Fibroblast of upper back skin (primary cell): ENCODE measurements at regions not wholly inside any gene's neighbourhood (a gene's known extent, or its start where the extent isn't known, plus 50 kb on each side); places are given as distances from the start of the nearest gene placed in this dataset.
A peak's percentile ranks its signal among the peaks of the same experiment; 100 is the strongest.
"Not testable (repeated sequence)": the region's sequence is repeated elsewhere in the genome, so short reads cannot be mapped to it uniquely, and the experiment has no call there.

ENCODE experiments used
- DNase-seq: peaks from one replicate; pipeline ENCODE4 v3.0.0-alpha.2; 2013

GRCh38 chr13:48810013-48810412 lies 156.3 kb downstream of the CYSLTR2 start:
- DNase-seq, result no peak

DNA sequence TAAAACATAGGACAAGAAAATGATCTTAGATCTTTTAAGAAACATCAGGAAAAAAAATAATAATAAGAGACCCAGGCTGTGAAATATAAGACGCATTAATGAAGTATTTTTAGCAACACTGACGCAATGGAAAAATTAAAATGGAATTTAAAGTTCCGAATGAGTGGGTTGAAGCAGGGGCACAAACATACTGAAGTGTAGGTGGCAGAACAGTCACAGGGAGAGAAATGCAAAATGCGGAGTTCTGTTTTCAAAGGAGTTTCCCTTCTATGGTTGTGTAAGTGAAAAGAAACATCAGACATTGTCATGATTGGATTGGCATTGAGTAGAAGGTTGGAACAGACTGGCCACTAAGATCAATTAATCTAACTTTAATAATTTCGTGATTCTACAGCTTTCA lies 159.8 kb downstream of the CYSLTR2 start:
- no peak for DNase-seq

GRCh38 chr13:48816700-48817099 lies 159.0 kb upstream of the FNDC3A start:
- DNase-seq, result no peak

DNA sequence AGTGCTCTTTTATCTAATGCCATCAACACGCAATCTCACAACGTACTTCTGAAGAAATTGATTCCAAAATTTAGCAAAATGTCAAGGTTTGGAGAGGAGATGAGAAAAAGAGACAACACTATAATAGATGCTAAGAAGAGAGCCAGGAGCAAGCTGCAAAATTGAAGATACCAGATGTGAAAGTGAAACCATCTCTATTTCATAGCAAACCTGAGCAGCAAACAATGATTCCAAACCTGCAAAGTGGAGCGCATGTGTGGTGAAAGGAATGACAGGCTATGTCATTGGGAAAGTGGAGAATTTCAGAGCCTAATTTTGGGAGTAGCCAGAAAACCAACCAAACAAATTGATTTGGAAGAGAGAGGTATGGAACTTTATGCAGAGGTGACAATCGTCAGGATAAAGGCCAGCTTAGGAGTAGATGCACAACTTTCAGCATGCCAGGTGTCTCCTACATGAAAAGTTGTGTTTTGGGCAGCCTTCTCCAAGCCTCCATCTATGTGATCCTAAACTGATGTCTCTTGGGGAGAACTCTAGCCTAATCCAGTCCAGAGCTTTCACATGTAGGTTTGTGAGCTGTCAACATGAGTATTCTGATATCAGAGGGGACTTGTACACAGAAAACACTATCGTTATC lies 158.4 kb upstream of the FNDC3A start:
- DNase-seq, result no peak

DNA sequence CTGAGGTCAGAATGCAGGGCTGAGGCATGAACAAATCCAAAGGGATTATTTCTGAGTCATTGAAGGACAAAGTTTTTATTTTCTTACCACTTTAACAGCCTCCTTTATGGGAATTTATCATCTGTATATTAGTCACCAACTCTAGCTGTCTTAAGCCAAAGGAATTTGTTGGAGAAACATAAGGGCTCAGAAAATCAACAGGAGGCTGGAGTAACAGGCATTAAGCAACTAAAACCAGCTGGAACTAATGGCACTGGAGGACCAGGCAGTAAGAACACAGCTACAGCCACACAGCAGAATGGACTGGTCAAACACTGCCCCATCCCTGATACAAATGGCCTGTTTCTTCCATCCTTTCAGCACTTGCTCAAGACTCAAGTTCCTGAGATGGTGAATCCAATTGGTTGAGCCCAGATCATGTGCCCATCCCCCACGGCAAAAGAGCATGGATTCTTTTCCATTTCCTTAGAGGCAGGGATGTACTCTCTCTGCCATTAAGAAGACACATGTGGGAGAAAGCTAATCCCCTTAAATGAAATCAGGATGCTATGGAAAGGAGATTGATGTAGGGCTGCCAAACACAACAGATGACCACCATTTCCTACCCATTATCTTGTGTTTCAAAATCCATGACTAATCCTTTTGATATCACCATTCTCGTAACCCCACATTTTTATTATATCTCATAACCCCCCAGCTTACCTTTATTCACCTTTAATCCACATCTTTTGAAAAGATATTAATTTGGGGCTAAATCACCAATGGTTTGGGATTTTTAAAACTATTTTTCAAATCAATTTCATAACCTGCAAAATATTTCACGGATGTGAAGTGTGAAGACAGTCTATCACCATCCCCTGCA lies 157.0 kb upstream of the FNDC3A start:
- DNase-seq, result peak; percentile 92

GRCh38 chr13:48819376-48819775 lies 156.3 kb upstream of the FNDC3A start:
- no peak for DNase-seq

- no peak for DNase-seq
These were observed 155.8 kb upstream of the FNDC3A start for GRCh38 chr13:48819899-48820298.

DNA sequence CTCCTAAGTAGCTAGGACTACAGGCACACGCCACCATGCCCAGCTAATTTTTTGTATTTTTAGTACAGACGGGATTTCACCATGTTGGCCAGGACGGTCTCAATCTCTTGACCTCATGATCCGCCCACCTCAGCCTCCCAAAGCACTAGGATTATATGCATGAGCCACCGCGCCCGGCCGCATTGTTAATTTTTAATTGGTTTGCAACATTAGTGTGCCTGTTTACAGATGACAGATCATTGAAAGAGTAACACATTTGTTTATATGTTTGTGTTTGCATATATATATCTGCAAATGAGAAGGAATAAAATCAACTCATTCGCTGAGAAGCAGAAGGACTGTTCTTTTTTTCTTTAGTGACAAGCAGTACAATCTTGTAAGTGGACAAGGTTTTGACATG lies 152.2 kb upstream of the FNDC3A start:
- not testable (repeated sequence) for DNase-seq

DNA sequence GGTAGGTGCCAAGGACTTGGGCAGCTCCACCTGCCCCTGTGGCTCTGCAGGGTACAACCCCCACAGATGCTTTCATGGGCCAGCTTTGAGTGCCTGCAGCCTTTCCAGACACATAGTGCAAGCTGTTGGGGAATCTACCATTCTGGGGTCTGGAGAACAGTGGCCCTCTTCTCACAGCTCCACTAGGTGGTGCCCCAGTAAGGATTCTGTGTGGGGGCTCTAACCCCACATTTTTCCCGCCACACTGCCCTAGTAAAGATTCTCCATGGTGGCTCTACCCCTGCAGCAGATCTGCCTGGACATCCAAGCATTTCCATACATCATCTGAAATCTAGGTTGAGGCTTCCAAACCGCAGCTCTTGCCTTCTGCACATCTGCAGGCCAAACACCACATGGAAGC lies 149.7 kb upstream of the FNDC3A start:
- DNase-seq, result no peak

- DNase-seq, result not testable (repeated sequence)
These were observed 148.7 kb upstream of the FNDC3A start for GRCh38 chr13:48826922-48827454.

GRCh38 chr13:48827709-48828108 lies 148.0 kb upstream of the FNDC3A start:
- no peak for DNase-seq

DNA sequence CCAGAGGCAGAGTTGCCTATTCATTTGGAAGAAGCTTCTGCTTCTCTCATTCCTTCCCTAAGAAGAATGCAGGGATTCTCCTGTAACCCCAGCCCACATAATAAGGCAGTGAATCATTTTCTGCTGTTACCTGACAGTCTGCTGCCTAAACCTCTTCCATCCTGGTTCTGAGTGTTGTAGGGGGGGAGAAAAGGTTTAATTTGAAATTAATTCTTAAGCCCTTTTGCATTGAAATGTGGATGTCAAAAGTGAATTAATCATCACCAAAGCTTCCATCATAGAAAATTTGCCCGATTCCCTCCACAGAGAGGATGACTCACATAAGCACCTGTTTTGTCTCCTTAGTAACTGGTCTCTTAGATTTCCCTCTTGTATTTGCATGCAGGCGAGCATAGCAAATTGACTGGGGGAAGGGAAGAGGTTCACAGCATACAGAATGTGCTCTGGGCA lies 146.7 kb upstream of the FNDC3A start:
- DNase-seq, result no peak

GRCh38 chr13:48829536-48829935 lies 146.2 kb upstream of the FNDC3A start:
- no peak for DNase-seq

DNA sequence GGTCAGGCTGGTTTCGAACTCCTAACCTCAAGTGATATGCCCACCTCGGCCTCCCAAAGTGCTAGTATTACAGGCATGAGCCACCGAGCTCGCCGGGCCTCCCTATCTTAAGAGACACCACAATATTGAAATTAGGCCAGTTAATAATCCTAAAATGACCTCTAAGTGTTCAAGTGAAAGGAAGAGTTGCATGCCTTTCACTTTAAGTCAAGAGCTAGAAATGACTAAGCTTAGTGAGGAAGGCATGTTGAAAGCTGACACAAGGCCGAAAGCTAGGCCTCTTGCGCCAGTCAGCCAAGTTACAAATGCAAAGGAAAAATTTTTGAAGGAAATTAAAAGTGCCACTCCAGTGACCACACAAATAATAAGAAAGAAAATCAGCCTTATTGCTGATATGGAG lies 144.5 kb upstream of the FNDC3A start:
- no peak for DNase-seq

- DNase-seq, result no peak
These were observed 142.3 kb upstream of the FNDC3A start for GRCh38 chr13:48833412-48833811.

GRCh38 chr13:48835326-48835725 lies 140.4 kb upstream of the FNDC3A start:
- not testable (repeated sequence) for DNase-seq

DNA sequence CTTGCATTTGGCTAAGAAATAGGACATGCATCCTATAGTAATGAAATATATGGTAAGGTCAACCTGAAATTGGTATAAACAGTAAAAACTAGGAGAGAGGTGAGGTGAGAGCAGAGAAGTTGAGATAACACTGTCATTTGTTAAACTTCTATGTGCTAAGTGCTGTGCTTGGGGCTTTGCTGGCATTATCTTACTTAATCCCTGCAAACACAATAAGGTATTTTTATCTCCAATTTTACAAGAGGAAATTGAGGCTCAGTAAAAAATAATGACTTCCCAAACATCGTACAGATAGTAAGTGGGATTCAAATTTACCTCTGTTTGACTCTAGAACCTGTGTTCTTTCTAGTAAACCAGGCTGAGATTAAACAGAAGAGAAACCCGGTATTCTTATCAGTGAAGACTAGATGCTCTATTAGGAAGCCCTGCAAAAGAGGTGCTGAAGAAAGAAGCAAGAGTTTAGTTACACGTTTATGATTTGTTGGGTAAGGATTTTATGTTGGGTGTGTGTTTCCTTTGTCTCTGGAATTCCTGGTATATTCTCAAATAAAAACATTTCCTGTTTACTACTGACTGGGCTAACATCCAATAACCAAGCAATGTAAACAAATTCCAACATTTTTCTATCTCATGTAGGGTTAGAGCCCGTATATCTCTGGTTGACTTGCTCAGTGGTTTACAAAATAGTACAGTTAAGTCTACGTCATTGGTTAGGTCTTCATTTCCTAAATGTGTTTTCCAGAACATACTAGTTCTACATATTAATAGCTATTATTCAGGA lies 137.3 kb upstream of the FNDC3A start:
- no peak for DNase-seq

DNA sequence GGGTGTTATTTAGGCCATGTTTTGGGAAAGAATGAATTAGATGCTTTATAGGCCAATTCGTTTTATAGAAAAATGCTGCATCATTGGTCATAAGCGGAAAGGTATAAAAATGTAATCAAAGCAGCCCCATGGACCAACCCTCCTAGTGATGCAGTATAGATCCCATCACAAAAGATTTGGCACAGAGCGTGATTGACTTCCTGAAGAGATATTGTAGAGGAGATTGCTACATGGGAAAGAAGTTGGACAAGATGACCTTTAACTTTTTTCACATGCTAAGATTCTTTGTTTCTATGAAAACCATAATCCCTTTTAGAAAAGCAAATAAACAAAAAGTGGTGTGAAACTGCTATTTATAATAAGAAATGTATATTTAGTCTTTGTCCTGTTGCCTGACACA lies 136.5 kb upstream of the FNDC3A start:
- no peak for DNase-seq

DNA sequence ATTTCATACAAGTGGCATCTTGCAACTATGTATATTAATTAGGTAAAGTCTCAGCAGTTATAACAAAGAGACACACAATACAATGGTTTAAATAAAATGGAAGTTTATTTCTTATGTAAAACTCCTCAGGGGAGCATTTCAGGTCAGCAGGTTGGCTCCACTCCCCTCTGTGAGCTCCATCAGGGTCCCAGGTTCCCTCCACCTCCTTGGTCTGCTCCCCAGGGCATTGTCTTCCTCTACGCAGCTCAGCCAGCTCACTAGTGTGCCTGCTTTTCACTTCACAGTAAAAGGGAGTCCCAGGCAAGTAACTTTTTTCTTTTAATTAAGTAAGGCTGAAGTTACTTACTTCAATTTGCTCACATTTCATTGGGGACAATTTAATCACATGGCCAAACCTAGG lies 135.3 kb upstream of the FNDC3A start:
- DNase-seq, result no peak

DNA sequence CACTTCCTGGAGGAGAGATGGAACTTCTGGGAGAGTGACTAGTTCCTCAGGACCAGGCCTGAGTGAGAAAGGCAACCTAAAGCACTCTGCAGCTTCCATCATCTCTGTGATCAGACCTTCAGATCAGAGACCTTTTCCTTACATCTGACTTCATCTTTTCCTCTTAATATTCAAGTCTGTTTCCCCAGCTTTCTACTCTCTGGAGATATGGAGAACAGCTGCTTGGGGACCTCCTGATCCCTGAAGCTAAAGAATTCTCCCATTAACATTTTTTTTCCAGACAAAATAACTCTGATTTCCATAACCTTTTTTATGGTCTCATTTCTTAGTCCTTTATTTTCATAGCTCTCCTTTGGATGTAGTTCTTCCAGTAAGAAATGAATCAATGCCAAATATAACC lies 133.4 kb upstream of the FNDC3A start:
- DNase-seq, result no peak

DNA sequence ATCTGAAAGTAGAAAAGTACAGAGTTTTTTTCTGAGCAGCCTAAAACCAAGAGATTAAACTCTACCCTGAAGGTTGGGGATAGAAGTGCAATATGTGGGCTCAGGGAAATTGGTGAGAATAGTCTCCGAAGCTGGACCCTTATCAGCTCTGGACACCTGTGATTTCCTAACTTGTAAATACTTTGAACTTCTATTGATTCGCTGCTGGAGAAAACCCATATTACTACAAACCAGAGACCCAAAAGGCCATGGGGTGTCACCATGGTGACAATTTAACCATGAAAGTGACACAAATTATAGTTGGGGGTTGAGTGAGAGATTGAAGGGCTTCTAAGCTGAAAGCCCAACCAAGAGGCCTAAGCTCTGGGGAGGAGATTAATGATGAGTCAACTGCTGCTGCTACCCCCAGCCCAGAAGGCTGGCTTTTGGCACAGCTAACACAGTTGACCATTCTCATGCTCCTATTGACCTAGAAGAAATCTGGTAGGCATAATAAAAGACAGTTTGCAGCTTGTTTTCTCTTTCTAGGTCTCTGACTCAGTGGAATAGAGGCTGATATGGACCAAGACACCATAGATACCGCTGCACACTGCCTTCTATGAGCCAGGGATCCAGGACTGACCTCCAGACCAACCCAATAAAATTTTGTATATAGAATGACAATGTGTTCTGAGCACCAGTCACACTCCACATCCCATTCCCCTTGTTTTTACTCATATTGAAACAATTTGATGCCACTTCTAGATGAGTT lies 131.9 kb upstream of the FNDC3A start:
- no peak for DNase-seq

GRCh38 chr13:48844676-48845075 lies 131.0 kb upstream of the FNDC3A start:
- DNase-seq, result no peak

GRCh38 chr13:48849515-48849914 lies 126.2 kb upstream of the FNDC3A start:
- DNase-seq, result peak; percentile 76
